ENCODE measurements at regions not wholly inside any gene's neighbourhood (a gene's known extent, or its start where the extent isn't known, plus 50 kb on each side); places are given as distances from the start of the nearest gene placed in this dataset.

DNA sequence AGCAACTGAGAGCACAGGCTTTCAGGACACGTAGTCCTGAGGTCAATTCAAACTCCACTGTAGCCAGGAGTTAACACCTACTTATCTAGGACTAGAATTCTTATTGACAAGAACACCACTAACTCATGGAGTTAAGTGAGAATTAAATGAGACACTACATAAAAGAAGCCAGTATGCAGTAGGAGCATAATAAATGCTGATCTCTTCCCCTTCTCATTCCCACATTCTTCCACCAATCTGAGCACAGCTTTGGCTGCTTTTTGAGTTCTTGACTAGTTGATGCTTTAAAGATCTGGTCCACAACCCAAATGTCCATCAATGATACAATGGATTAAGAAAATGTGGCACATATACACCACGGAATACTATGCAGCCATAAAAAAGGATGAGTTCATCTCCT lies 55.2 kb downstream of the TTC32 start:
- DNase-seq (ENCODE audit: low read depth in 2 of 3, low spot score in 1 of 3): no peak

DNA sequence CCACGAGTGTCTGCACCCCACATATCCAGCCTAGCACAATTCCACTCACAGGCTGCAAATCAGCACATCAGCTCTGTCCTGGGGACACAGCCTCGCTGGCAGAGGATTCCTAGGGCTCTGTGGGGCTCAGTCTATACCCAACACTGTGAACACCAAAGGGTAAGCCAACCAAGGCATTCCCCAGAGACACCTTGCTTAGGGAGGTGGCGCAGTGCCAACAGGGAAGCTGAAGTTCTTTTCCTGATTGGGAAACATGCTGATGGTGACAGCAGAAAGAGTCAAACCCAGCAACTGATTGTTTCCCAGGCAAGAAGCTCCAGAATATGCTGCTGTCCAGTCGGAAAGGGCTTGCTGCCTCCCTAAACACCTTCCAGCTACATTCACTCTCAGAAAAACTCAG lies 55.8 kb downstream of the TTC32 start:
- no peak for DNase-seq (ENCODE audit: low read depth in 2 of 3, low spot score in 1 of 3)

DNA sequence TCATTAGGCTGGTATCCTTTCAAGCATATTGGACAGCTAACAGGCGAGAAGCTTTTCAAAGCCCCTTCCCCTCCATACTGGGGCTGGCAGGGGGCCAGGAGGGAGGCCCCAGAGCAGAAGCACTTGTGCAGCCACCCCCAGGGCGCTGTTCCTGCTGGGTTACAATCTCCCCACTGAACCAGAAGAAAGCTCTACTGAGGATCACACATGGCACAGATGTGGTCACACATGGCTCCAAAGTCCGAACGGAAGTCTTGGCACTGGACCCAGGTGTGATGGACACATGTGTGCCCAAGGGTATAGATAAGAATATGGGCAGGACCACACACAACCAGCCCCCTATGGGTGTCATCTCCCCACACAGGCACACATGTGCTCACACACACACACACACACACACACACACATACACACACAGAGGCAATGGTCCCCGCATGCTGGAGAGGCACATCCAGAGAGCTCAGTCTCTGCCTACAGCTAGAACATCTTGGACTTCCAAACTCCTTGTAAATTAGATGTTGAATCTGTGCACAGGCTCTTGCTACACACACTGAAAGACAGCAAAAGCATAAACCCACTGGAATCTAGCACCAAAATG lies 56.4 kb downstream of the TTC32 start:
- no peak for DNase-seq (ENCODE audit: low read depth in 2 of 3, low spot score in 1 of 3)

DNA sequence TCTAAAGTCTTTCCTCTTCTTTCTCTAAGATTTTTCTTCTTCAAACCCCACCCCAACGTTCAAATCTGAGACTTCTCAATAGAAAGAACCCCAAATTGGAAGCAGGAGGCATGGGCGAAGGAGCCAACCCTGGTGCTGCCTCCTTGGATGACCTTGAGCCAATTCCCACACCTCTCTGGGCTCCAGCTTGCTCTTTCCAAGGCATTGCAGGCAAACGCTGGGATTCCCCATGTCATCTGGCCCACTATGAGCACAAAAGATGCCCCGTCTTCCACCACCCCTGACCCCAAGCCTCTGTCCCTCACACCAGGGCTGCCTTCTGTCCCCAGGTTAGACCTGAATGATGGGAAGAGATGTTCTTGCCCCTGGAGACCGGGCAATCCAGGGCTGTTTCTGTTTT lies 57.0 kb downstream of the TTC32 start:
- DNase-seq (ENCODE audit: low read depth in 2 of 3, low spot score in 1 of 3): no peak

DNA sequence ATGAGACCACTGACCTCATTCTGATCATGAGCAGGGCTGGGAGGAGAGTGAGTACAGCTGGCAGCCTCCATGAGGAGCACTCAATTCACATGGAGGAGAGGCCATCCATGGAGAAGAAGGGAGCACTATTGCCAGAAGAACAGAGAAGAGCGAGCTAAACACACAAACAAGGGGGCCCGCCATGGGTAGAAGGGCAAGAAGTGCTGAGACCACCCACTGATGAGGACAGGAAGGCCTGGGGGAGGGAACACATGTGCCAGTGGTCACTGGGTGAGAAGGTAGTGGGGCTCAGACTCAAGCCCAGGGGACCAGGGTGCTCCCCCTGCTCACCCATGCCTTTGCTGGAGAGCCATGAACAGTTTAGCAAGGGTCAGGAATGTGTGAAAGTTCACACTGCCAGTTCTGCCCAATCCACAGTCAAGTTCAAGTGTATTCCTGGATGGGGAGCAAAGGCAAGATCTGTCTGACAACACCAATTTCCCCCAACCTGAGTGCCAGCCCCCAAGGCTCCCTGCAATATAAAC lies 57.7 kb downstream of the TTC32 start:
- DNase-seq (ENCODE audit: low read depth in 2 of 3, low spot score in 1 of 3): no peak

DNA sequence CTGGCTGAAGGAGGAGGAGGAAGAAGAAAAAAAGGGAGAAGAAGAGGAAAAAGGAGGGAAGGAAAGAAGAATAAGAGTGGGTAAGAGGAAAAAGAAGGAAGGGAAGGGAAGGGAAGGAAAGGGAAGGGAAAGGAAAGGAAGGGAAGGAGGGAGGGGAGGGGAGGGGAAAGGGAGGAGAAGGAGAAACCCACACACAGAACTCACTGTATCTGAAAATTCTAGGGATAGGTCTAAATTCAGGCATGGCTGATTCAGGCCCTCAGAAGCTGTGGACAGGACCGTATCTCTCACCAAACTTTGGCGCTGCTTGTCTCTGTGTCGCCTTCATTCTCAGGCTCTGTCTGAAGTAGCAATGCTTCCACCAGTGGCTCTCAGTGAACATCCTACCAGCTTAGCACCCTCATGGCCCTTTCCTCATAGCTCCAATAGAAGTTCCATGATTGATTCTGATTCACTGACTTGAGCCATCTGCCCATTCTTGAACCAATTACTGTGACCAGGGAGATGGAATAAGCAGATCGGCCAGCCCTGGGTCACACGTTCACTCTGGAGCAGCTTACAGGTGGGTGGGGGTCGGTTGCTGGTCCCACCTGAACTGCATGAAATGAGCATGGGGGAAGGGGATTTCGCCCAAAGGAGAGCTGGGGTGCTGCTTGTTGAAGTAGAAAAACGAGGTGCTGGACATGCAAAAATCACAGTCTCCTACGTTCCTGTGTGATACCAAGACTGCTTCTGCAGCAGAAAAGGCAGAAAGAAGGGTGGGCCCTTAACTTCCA lies 59.7 kb downstream of the TTC32 start:
- no peak for DNase-seq (ENCODE audit: low read depth in 2 of 3, low spot score in 1 of 3)

DNA sequence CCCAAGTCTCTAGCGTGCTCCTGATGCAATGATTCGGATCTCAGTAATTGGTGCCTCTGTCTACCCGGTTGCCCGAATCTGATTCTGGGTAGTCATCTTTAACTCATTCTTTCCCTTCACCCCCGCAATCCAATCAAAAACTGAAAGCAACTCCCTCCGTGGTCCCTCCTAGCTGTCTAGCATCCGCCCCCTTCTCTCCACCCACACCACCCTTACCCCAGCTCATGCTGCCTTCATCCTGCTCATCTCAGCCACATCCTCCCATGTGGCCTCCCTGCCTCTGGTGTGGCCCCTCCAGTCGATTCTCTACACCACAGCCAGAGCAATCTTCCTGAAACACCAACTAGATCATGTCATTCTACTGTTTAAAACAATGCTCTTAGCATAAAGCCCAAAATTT lies 62.3 kb downstream of the TTC32 start:
- no peak for DNase-seq (ENCODE audit: low read depth in 2 of 3, low spot score in 1 of 3)

DNA sequence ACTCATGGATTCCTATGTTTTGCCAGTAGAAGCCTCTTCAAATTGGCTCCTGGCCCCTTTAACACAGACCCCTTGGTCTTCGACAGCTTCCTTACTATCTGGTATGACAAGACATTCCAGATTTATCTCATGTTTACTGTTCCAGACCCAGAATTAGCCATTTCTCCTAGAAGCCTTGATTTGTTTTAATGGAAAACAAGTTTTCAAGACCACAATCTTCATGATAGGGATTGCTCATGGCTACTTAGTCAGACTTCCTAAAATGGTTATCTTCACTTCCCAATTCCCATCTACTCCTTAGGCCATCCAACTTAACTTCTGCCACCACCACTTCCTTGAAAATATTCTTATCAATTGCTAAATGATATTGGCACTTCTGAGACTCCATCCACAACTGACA lies 63.2 kb downstream of the TTC32 start:
- DNase-seq (ENCODE audit: low read depth in 2 of 3, low spot score in 1 of 3): no peak

DNA sequence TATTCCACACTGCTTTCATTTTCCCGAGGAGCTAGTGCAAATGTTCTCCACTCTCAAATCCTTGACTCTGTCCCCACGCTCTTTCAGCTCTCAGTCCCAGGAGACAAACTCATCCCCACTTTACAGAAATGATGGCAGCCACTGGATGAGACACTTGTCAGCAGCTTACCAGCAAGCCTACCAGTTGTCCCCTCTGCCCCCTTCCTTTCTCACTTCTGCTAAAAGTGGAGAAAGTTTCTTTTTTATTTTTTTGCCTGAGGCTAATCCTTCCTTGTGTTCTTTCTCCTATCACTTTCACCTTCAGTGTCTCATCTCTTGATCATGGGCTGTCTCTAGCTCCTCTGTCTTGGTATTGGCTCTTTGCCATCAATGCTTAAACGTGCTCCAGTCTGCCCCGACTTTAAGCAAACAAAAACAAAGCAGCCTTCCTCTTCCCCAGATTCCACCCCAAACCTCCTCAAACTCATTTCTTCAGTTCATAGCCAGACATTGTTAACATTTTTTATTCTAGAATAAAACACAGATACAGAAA lies 64.5 kb downstream of the TTC32 start:
- DNase-seq (ENCODE audit: low read depth in 2 of 3, low spot score in 1 of 3): no peak

DNA sequence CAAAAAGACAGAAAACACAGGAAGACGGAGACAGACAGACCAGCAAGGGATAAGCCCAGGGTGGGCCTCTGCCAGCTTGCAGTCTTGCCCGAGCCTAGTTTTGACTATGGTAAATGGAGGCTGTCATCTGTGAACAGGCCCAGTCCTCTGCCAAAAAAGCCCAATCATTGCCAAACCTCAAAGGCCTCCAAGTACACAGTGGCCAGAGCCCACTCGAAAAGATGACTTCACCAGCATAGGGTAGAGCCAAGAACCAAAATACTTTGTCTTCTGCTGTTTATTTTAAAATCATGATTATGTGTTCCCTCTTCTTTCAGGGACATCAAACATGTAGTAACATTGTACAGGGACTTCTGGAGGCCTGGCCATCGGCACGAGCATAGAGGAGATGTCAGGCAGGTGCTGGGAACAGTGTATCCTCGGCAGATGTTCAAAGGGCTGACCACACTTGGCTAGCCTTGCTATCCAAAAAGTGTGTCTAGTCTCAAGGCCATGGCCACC lies 66.0 kb downstream of the TTC32 start:
- DNase-seq (ENCODE audit: low read depth in 2 of 3, low spot score in 1 of 3): no peak

DNA sequence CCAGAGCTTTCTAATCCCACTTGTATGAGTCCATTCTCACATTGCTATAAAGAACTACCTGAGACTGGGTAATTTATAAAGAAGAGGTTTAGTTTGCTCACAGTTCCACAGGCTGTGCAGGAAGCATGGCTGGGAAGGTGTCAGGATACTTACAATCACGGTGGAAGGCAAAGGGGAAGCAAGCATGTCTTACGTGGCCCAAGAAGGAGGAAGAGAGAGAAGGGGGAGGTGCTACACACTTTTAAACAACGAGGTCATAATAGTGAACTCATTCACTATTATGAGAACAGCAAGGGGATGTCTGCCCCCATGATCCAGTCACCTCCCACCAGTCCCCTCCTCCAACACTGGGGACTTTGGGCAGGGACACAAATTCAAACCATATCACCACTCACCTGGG lies 67.8 kb downstream of the TTC32 start:
- DNase-seq (ENCODE audit: low read depth in 2 of 3, low spot score in 1 of 3): no peak

DNA sequence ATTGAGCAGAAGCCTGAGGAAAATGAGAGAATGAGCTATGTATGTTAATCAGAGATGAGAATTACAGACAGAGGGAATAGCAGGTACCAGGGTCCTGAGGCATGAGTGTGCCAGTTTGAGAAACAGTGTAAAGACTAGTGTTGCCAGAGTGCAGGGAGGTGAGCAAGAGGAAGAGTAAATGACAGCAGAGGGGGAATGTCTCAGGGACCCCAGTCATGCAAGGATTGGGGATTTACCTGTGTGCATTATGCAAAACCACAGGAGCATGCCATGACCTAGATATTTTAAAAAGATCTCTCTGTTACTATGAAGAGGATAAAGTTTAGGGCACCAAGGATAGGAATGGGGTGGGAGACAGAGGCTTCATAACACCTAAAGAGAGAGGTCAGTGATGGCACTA lies 72.1 kb downstream of the TTC32 start:
- DNase-seq (ENCODE audit: low read depth in 2 of 3, low spot score in 1 of 3): no peak

DNA sequence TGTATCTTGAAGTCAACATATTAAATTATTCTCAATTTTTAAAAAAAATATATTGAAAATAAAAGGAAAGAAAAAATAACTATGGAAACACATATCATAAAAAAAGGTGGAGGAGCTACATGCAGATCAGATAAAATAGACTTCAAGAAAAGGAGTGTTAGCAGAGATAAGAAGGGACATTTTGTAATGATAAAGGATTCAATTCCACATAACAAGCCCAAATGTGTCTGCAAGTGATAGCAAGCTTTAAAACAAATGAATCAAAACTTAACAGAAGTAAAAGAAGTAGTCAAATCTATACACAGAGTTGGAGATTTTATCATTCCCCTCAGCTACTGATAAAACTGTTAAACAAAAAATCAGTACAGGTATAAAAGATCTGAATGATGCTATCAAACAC lies 74.9 kb downstream of the TTC32 start:
- DNase-seq (ENCODE audit: low read depth in 2 of 3, low spot score in 1 of 3): no peak

DNA sequence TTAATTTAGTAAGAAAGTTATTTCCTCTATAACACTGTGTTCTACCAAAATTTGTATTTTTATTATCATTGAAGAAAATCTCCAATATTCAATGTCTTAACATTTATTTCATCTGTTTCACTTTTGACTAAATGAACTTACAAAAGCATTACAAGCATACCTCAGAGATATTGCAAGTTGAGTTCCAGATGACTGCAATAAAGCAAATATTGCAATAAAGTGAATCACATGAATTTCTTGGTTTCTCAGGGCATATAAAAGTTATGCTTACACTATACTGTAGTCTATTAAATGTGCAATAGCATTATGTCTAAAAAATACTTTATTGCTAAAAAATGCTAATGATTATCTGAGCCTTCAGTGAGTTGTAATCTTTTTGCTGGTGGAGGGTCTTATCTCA lies 78.3 kb downstream of the TTC32 start:
- DNase-seq (ENCODE audit: low read depth in 2 of 3, low spot score in 1 of 3): no peak

DNA sequence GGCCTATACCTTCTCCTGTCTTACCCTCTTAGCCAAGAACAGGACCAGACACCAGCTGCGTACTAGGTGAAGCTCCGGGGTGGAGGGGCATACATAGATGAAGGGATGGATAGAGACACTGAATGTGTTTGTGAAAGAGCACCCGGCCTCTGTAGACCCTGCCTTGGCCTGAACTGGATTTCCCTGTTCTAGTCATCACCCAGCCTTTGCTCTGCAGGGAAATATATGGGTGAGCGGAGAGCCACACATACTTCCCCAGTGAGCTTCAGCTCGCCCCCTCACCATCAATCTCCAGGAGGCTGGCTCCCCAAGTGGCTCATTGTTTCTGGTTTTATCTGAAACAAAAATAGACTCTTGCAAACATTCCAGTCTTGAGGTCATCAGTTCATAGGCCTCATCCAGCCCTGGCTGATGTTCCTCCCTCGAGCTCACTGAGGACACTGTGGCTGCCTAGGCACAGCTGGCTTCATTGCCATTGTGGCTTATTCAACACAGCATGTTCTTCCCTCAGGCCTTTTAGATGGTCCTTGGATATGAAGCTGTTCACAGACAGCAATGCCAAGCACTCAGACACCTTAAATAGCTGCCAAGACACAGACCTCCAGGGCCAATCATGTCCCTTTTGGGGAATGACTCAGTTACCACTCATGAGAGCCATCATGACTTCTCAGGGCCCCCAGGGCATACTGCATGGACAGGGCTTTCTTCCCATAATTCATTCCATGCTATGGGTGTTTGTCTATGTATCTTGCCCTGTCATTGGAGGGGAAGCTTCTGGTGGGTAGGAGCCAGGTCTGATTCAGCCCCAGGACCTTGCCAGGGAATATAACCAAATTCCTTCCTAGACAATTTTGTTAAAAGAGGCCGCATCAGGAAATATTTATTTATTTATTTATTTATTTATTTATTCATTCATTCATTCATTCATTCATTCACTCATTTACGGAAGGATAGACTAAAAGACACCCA lies 82.4 kb downstream of the TTC32 start:
- DNase-seq (ENCODE audit: low read depth in 2 of 3, low spot score in 1 of 3): no peak

DNA sequence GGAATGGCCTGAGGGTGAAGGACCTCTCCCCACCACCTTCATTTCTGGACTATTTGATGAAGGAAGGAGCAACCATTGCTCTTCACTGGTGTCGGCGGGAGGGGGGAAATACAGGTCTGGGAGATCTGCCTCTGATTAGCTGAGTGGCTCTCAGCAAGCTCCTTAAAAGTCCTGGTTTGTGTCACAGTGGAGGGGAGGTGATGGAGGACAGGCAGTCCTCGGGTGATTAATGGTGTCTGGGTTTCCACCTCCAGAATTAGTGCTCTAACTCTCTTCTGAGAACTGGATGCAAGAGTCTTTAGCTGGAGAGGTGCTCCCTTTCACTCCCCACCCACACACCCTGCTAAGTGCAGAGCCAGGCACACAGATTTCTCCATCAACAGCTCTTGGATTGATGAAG lies 83.2 kb downstream of the TTC32 start:
- no peak for DNase-seq (ENCODE audit: low read depth in 2 of 3, low spot score in 1 of 3)

DNA sequence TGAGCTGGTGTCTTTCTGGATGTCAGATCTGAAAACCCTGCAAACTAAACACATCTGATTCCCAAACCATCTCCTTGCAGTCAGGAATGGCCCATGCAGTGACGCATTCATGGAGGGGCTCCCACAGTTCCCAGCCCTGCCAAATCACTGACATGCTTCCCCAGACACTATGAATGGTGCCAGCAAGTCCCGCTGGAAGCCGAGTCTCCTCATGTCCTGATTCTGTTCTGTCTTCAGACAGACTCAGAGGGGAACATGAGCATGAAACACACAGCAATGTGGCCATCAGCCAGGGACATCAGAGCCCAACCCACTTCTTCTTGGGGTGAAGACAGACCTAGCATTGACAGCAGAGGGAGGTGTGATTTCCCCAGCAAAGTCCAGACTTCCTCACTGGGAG lies 83.7 kb downstream of the TTC32 start:
- no peak for DNase-seq (ENCODE audit: low read depth in 2 of 3, low spot score in 1 of 3)

DNA sequence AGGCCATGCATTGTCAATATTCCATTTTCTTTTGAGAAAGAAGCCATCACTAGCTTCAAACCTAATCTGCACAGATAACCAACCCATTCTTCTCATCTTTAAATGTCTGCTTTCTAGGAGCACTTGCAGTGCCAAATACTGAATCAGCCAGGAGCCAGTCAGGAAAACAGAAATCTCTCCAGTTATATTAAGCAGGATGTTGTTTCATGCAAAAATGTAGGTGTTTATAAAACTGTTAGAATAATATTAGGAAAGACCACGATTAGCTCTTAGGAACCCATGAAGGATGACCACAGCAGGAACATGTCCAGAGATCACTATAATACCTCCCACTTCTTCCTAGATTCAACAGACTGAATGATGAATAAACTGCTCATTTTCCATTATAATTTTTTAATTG lies 86.0 kb downstream of the TTC32 start:
- no peak for DNase-seq (ENCODE audit: low read depth in 2 of 3, low spot score in 1 of 3)

DNA sequence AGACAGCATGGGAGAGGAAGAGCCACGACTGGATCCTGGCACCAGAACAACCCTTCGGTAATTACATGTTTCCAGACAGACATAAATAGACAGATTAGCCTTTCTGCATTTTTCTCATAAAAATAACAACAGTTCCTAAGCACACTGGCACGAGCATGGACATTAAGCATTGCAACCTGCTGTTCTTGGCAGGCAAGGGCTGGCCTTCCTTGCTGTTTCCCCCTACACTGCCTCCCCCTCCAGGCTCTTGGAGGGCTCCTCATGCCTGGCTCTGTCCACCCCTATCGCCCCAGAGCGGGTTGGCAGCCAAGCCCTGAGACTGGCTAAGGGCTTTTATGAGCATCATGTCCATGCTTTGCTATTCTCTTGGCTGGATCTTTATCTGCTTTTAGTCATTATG lies 89.6 kb downstream of the TTC32 start:
- no peak for DNase-seq (ENCODE audit: low read depth in 2 of 3, low spot score in 1 of 3)

DNA sequence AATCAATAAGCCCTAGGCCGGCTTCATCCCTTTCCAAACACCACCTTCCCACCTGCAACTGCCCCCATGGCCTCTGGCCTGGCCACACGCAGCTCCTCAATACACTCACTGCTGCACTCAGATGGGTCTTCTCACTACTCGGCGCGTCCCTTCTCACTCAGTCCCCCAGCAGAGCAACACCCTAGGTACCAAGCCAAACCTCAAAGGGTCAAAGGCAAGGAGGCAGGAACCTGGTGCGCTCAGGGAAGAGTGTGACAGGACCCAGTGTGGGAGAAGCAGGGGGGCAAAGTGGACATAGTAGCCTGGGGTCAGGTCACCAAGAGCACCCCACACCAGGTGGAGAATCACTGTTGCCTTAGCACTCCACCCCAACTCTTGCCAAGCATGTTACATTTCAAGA lies 90.6 kb downstream of the TTC32 start:
- DNase-seq (ENCODE audit: low read depth in 2 of 3, low spot score in 1 of 3): no peak

DNA sequence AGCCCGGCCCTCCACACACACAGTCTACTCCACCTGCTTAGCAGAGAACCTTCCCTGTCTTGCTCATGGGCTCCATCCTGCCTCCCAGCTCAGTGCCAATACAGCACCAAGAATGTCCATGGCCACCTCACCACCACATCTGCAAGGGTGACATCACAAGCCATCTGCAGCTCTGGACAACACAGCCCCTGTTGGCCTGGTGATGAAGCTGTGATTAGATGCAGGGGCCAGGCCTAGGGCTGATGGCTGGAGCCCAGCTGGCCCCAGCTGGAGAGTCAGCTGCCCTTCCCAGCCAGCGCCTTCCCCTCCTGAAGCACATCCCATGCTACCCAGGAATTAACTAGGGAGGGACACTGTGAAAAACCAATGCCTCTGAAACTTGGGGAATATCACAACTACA lies 91.1 kb downstream of the TTC32 start:
- no peak for DNase-seq (ENCODE audit: low read depth in 2 of 3, low spot score in 1 of 3)

All from stimulated activated CD4-positive, alpha-beta T cell treated with anti-CD3 and anti-CD28 coated beads, Interleukin-12 subunit alpha, Interleukin-12 subunit beta, amount 100 ng/mL, for 48 hours (primary cell).